ENCODE measurements at regions not wholly inside any gene's neighbourhood (a gene's known extent, or its start where the extent isn't known, plus 50 kb on each side); places are given as distances from the start of the nearest gene placed in this dataset.

- no peak overlapping the region for H3K27ac ChIP-seq
- no peaks in the 10 kb centered on the region for H3K36me3 ChIP-seq (ENCODE audit: low read depth)
- H3K9me2 ChIP-seq (ENCODE audit: insufficient read depth) = no peaks in the 10 kb centered on the region
- H3K4me2 ChIP-seq = no peak overlapping the region
- intact Hi-C loops (cut with micrococcal nuclease; ENCODE audit: unreplicated experiment) = no loop called here
- H3K4me1 ChIP-seq (replicated peaks; ENCODE audit: insufficient read depth) = no peaks in the 10 kb centered on the region
- H3K27me3 ChIP-seq (ENCODE audit: insufficient read depth, low read depth) = no peaks in the 10 kb centered on the region
- H2AFZ ChIP-seq = no peak overlapping the region
- H4K20me1 ChIP-seq (ENCODE audit: insufficient read depth) = no peaks in the 10 kb centered on the region
- DNase-seq = no peak
- no TSS peak for BruUV-seq (replicated peaks)
- H3F3A ChIP-seq (ENCODE audit: insufficient read depth, low read depth) = no peaks in the 10 kb centered on the region
- POLR2A ChIA-PET (ENCODE audit: unreplicated experiment) = no interaction called here
- H3K4me3 ChIP-seq = no peak overlapping the region
- H3K9me3 ChIP-seq (ENCODE audit: insufficient read depth, low read depth) = peaks cover 13% of the 10 kb centered on the region
- TF ChIP-seq, protein P1, sequence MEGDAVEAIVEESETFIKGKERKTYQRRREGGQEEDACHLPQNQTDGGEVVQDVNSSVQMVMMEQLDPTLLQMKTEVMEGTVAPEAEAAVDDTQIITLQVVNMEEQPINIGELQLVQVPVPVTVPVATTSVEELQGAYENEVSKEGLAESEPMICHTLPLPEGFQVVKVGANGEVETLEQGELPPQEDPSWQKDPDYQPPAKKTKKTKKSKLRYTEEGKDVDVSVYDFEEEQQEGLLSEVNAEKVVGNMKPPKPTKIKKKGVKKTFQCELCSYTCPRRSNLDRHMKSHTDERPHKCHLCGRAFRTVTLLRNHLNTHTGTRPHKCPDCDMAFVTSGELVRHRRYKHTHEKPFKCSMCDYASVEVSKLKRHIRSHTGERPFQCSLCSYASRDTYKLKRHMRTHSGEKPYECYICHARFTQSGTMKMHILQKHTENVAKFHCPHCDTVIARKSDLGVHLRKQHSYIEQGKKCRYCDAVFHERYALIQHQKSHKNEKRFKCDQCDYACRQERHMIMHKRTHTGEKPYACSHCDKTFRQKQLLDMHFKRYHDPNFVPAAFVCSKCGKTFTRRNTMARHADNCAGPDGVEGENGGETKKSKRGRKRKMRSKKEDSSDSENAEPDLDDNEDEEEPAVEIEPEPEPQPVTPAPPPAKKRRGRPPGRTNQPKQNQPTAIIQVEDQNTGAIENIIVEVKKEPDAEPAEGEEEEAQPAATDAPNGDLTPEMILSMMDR (conservative IDR thresholded peaks at IDR 0.05) = no peak
- no peak for TF ChIP-seq EZH2 (IDR thresholded peaks at IDR 0.05; ENCODE audit: low read depth)
- CTCF ChIA-PET = no interaction called here
- H3K79me2 ChIP-seq (ENCODE audit: low read depth) = no peaks in the 10 kb centered on the region
Observed at GRCh38 chr1:232751393-232752140, 53.6 kb upstream of the MAP10 start.

DNA sequence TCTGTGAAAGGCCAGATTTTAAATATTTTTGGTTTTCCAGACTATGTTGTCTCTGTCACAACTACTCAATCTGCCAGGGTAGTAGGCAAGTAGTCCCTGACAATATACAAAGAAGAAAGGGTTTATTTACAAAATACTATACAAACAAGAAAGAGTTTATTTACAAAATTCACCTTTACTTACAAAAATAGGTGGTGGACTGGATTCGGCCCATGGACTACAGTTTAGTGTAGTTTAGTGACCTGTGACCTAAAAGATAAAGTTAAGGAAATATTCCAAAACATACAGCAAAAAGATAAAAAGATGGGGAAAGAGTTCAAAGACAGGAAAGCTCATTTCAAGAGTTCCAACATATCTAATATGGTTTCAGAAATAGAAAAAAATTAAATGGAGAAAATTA, 52.9 kb upstream of the MAP10 start:
- TF ChIP-seq EZH2 (IDR thresholded peaks at IDR 0.05; ENCODE audit: low read depth) = no peak
- TF ChIP-seq, protein P1 (conservative IDR thresholded peaks at IDR 0.05) = no peak
- Histone ChIP-seq H3K4me3 (no peak overlapping the region), H3K36me3 (ENCODE audit: low read depth) (no peaks in the 10 kb centered on the region), H3K9me2 (ENCODE audit: insufficient read depth) (no peaks in the 10 kb centered on the region), H4K20me1 (ENCODE audit: insufficient read depth) (no peaks in the 10 kb centered on the region), H3K4me1 (replicated peaks; ENCODE audit: insufficient read depth) (no peaks in the 10 kb centered on the region), H2AFZ (no peak overlapping the region), H3K27ac (no peak overlapping the region), H3K79me2 (ENCODE audit: low read depth) (no peaks in the 10 kb centered on the region), H3K9me3 (ENCODE audit: insufficient read depth, low read depth) (peaks cover 13% of the 10 kb centered on the region), H3K4me2 (no peak overlapping the region), H3F3A (ENCODE audit: insufficient read depth, low read depth) (no peaks in the 10 kb centered on the region), H3K27me3 (ENCODE audit: insufficient read depth, low read depth) (no peaks in the 10 kb centered on the region)
- DNase-seq = no peak
- CTCF ChIA-PET = no interaction called here
- BruUV-seq (replicated peaks) = no TSS peak
- POLR2A ChIA-PET (ENCODE audit: unreplicated experiment) = no interaction called here
- intact Hi-C loops (cut with micrococcal nuclease; ENCODE audit: unreplicated experiment) = no loop called here

GRCh38 chr1:232754930-232755329, 50.3 kb upstream of the MAP10 start:
- H4K20me1 ChIP-seq (ENCODE audit: insufficient read depth) = no peaks in the 10 kb centered on the region
- no peak overlapping the region for H3K4me2 ChIP-seq
- no peaks in the 10 kb centered on the region for H3F3A ChIP-seq (ENCODE audit: insufficient read depth, low read depth)
- ChIA-PET CTCF (no interaction called here), POLR2A (ENCODE audit: unreplicated experiment) (no interaction called here)
- no peak overlapping the region for H2AFZ ChIP-seq
- H3K9me3 ChIP-seq (ENCODE audit: insufficient read depth, low read depth) = peaks cover 8% of the 10 kb centered on the region; the same call in 1 of the 2 replicates
- H3K27ac ChIP-seq = no peak overlapping the region
- no peak for DNase-seq
- H3K4me3 ChIP-seq = no peak overlapping the region
- intact Hi-C loops (cut with micrococcal nuclease; ENCODE audit: unreplicated experiment) = no loop called here
- no peaks in the 10 kb centered on the region for H3K36me3 ChIP-seq (ENCODE audit: low read depth)
- TF ChIP-seq, protein P1 (conservative IDR thresholded peaks at IDR 0.05) = no peak
- no peaks in the 10 kb centered on the region for H3K27me3 ChIP-seq (ENCODE audit: insufficient read depth, low read depth)
- no TSS peak for BruUV-seq (replicated peaks)
- H3K4me1 ChIP-seq (replicated peaks; ENCODE audit: insufficient read depth) = no peaks in the 10 kb centered on the region
- no peaks in the 10 kb centered on the region for H3K79me2 ChIP-seq (ENCODE audit: low read depth)
- no peaks in the 10 kb centered on the region for H3K9me2 ChIP-seq (ENCODE audit: insufficient read depth)
